AML-193 (cell line): ENCODE measurements at regions not wholly inside any gene's neighbourhood (a gene's known extent, or its start where the extent isn't known, plus 50 kb on each side); places are given as distances from the start of the nearest gene placed in this dataset.

Source experiments
- DNase-seq, 2 experiments: peaks; one replicate each; lab custom pipeline; 2025; lab: John Stamatoyannopoulos, UW

DNA sequence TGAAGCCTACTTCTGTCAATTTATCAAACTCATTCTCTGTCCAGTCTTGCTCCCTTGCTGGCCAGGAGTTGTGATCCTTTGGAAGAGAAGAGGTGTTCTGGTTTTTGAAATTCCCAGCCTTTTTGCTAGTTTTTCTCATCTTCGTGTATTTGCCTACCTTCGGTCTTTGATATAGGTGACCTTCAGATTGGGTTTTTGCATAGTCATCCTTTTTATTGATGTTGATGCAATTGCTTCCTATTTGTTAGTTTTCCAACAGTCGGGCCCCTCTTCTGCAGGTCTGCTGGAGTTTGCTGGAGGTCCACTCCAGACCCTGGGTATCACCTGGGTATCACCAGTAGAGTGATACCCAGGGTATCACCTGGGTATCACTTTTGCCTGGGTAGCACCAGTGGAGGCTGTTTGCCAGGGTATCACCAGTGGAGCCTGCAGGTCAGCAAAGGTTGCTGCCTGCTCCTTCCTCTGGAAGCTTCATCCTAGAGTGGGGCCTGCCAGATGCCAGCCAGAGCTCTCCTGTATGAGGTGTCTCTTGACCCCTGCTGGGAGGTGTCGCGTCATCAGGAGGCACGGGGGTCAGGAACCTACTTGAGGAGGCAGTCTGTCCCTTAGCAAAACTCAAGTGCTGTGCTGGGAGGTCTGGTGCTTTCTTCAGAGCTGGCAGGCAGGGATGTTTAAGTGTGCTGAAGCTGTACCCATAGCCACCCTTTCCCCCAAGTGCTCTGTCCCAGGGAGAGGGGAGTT lies 684.2 kb downstream of the PCDH18 start:
- DNase-seq: no peak

DNA sequence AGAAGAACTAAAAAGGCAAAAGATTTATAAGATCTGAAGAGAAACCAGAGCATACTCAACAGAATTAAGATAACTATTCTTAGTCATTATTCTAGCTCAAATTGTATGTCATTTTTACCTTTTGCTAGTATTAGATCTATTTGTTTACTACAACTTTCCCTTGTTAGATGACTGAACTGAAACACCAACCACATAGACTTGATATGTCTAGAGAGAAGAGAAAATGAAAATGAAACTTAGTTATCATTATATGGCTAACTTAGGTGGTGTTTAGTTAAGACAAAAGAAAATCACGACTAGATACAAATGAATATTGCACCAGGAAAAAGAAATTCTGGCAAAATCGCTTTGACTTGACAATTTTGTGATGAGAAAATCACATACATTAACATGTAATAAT lies 690.8 kb downstream of the PCDH18 start:
- DNase-seq: no peak

DNA sequence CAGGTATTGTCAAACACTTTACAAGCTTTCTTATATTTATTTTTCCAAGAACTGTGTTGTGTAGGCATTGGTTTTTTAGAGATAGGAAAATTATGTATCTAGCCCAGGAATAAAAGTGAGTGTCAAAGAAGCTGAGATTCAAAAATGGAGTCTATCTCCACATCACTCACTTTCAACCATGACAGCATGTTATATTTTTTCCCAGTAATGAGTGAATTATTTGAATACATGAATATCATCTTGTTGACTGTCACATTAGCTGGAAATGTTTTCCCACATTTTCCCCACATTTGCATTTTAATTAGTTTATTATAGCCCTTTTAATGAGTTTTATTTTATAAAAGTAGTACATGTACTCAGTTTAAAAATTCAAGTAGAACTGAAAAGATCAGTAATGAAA lies 693.7 kb downstream of the PCDH18 start:
- no peak for DNase-seq

DNA sequence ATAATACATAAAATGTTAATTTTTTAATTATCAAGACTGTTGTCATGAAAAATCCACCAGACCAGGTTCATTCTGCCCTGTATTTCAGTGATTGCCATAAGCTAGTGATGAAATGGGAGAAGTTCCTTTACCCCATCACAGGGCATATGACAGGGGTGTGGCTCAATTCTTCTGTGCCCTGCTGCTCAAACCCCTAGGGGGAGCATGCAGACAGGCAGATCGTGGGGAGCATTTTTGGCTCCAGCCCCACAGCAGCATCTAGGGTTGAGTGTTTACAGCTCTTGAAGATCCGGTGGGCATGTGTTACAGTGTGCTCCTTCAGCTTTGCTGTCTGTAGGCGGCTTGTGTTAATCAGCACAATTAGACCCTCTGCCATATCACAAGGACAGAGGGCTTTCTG lies 700.7 kb downstream of the PCDH18 start:
- peak; percentile 3 to 5 for DNase-seq

DNA sequence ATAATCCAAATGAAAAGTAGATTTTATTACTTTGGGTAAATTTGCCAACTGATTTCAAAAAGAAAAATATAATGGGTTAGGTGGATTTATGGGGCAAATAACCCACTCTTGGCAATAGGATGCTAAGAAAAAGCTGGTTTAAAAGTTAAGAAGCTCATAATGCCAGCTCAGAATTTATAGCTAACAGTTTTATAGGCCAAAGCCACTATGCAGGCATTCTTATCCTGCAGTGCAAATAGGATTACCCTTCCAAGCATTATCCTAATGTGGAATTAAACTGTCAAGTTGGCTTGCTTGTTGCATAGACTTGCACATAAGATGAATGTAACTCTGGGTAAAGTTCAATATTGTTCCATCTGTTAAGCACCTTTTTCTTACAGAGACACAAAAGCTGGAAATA lies 703.0 kb downstream of the PCDH18 start:
- no peak for DNase-seq

DNA sequence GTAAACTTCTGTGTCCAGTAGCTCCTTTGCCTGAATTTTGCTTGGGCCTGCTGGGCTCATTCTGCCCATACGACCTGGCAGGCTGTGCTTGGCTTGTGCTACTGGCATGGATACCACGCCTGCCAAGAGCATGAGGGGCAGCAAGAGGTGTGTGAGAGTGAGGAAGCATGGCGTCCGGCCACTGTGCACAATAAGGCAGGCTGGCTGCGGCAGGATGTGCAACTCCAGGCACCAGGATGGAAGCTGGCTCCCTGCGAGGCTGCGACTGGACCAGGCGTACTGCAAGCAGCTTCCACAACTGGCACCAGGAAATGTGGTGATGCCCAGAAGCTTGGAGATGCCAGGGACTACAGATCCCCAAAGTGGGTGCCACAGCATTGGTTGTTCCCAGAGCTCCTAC lies 709.3 kb downstream of the PCDH18 start:
- DNase-seq: no peak

DNA sequence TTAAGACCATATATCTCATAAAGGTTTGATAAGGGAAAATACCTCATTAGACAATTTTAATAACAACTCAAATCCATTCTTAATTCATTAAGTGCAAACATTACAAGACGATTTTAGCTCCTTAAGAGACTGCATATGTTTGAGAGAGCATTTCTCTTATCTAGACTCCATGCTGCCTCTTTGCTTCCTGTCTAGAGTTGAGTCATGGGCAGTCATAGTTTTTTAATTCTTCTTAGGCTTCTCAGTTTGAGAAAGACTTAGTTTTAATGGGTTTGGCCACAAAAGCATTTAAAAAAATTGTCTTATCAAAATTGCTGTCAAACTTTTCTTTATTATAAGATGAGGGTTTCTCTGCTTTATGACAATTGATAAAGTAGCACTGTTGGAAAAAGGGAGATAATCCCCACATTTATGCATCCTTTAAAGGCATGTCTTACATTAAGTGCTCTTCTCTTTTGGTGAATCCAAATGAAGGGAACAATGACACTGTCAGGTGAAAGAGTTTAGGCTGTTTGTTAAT lies 713.4 kb downstream of the PCDH18 start:
- DNase-seq: no peak

DNA sequence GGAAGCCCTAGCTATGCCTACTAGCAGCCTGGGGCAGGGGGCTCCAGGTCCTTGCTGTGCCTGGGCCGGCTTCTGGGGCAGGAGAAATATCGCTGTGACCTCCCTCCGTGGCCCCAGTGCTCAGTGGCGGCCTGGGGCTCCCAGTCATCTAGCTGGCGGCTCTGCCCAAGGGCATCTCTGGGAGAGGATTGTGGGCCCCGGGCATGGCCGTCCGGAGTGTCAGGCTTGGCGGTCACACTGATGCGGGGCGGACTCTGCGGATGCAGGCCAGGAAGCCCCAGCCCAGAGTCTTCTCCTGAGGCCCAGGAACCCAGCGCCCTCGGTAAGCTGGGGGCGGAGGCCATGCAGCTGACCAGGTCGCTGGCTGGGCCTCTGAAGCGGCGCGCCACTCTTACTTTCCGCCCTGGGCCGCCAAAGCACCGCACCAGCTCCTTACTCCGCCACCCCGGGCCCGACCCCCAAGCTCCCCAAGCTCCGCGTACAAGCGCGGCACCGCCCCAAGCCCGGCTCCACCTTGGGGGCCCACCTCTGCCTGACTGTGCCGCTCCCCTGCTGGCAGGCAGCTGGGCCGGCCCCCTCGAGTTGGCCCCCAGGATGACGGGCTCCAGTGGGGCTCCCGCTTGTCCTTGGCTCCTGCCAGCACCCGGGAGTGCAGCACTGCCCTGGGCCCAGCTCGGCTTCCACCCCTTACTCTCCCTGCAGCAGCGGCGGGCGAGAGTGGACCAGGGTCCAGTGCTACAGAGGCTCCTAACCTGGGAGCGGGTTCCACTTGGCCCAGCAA lies 720.0 kb downstream of the PCDH18 start:
- no peak for DNase-seq

DNA sequence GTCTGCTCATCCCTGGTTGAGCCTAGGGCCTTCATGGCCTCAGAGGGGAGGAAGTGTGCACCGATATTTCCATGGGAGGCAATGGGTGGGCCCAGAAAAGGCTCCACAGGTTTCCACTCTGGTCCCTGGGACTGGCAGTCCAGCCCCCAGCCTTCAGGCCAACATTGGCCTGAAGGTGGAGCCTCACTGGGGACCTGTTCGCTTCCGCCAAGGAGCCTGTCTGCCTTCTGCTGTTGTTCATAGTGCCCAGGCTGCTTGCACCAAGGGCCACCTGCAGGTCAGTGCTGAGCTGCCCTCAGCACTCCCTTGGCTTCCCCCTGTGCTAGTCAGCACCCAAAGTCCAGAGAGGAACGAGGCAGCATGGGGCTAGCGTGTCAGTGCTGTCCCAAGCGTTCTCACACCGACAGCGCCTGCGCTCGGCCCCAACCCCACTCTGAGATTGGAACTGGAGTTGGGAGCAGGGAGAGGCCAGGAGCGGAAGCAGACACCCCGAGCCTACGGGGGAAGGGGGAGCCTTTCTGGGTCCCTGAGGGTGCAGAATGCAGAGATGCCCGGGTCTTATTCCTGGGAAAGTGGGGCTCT lies 720.7 kb downstream of the PCDH18 start:
- no peak for DNase-seq

DNA sequence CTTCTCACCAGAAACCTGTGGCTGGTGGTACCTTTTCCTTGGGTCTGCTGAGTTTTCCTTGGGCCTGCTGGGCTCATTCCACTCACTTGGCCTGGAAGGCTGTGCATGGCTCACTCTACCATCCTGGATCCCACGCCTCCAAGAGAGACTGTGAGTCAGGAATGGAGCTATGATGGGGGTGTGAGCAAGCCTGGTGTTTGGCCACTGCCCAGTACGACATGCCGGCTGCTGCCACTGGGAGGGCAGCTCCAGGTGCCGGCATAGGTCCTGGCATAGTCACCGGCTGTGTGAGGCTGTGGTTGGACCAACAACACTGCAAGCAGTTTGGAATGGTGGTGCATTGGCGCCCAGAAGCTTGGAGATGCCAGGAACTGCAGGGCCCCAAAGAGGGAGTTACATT lies 721.7 kb downstream of the PCDH18 start:
- DNase-seq: no peak

DNA sequence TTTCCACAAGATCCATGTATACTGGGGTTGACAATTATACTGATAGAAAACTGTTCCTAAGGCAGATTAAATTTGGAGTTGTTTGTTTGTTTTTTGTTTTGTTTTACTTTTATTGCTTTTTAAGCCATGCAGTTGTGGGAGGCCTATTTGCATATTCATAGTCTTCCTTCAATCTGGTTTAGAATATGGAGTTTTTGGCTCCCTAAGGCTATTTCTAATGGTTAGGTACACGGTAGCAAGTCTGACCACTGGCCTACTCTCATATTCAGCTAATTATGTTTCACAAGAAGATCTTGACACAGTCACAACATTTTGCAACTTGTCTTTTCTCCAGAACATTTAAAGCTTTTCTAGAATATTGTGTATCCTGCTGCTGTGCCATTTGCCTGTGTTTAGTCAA lies 725.5 kb downstream of the PCDH18 start:
- DNase-seq: no peak

DNA sequence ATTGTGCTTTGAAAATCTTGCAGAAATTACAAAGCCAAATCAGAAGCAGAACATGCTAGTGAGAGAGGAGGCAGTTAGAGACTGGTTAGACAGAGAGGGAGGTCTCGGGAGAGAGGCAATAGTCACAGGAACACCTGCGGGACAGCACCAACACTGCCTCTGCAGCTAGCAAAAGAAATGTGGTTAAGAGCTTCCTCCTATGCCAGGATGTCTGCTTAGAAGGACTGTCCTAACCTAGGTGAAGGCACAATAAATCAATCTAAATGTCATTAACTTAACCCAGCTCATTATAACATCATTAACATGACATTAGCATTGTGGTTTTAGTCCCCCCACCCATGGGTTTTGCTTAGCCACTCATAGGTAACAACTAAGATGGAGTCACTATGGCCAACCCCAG lies 726.7 kb downstream of the PCDH18 start:
- DNase-seq: no peak

DNA sequence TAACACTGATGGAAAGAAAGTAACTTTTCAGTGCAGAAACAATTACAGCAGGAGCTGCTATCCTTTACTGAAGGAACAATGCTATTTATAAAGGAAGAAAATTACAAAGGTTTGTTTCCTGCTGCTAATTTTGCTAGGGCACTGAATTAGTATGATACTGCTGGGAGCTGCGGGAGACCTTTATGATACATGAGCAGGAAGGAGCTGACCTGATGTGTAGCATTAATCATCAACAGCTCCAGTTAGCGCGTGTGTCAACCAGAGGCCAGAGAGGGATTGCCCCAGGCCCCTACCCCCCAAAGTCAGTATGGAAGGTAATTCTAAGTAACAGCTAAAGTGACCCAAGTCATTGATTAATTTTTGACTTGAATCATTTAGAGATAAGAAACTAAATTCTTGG lies 728.9 kb downstream of the PCDH18 start:
- no peak for DNase-seq

DNA sequence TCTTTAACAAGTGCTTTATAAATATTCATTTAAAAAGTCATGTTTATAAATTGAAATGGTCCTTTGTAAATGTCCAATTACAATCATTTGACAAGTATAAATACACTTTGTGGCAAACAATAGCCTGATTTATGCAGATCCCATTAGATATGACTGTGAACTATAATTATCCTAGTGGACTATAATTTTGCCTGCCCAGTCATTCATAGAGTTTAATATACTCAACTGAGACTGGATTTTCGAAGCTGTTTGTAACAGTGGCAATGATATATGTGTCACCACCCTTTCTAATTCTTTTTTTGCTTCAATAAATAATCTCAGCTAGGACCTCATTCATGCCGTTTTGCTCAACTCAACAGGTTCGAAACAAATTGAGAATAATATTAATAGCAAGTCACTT lies 732.0 kb downstream of the PCDH18 start:
- DNase-seq: no peak

DNA sequence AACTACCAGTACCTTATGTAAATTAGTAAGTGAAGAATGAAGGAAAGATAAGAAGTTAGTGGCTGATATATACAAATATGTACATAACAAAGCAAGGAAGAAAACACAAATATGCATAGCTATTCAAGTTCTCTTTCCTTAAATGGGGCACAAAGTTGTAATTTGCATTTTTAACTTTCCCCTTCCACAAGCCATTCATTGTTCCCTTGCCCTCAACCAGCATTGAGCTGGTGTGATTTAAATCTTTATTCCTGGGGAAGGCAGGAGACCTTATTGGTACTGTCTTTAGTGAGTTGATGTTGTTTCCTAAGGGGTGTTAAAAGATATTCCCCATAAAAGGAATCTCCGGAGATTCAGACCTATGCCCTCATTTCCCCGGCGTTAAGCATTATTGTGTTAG lies 735.3 kb downstream of the PCDH18 start:
- no peak for DNase-seq

DNA sequence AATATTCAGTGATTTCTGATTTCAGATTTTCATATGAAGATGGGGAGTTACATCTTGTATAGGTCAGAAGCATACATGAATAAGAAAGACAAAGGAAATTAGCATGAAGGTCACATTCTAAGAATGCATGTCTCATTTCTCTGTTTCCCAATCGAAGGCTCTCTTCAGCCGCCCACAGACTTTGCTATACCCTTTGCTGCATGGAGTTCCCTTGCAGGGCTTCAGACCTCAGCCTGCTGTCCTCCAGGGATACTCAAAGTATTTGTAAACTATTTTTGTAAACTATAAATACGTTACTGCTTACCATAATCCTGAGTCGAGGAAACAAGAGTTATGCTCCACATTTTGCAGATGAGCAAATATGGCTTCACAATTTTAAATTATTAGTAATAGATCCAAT lies 738.4 kb downstream of the PCDH18 start:
- DNase-seq: no peak

DNA sequence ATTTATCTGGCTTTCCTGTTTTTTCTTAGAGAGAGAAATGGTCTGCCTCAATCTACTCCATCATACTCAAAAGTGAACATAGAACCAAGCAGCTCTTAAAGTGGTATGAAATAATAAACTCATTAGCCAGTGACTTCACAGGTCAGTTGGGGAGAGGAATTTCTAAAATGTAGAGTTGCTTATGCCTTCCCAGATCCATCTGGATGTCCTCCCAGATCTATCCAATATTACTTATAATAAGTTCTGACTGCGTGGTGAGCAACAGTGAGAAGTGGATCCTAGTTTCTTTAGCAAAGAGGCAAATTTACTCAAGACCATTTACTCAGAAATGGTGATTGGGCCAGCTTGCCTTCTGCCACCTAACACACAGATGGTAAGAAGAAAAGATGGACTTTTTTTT lies 748.0 kb downstream of the PCDH18 start:
- no peak for DNase-seq

DNA sequence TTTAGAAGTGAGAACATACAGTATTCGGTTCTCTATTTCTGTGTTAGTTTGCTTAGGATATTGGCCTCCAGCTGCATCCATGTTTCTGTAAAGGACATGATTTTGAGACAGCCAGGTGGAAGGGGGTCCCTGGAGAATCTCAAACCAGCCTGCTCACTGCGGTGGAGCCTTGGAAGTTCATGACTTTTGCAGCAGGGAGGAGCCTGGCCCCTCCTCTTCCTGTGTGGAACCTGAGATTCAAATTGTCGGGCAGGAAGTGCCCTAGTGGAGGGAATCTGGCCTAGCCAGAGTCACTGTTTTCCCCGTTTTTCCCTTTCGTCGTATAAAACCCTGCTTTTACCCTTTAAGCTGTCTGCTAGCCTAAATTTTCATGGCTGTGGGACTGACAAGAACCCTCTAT lies 762.6 kb downstream of the PCDH18 start:
- DNase-seq: no peak

DNA sequence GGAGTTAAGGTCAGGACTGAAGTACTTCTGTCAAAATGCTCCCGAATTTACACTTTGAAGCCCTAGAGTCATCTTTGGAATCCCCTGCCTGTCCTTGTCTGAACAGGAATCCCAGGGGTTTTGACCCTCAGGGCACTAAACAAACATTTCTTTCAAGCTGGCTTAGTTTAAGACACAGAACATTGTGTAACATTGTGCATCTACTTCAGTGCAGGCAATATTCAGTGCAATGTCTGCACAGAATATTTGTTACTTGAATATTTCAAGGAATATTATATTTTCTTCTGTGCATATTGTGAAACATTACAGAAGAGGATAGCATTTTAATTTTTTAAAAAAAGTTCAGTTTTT lies 763.4 kb downstream of the PCDH18 start:
- no peak for DNase-seq

DNA sequence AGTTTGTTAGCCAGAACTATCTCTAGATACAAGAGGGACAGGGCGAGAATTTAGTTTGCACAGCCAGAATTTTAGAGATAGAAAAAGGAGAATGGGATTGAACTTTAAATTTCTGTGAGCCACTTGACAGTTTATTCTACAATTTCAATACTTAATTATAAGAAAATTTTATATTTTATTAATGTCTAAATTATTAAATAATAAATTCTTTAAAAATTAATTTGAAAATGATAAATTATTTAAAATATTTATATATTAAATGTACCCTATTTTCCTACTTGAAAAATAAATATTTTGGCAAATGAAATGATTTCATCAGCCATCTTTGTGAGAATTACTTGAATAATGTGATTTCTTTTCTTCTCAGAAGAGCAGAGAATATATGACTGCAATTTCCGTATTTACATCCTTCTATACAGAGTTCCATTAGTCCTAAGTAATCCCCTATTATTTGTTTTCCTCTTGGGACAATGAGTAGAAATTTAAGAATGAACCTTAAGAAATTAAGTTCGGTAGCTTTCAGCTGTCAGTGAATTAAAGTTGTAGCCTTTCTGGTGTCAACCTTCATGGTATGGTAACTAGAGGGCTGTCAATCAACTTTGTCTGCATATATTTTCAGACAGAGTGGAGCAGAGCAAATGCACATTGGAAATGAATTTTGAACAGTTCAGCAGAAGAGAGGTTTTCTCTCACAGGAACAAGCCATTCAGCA lies 763.9 kb downstream of the PCDH18 start:
- DNase-seq: no peak

DNA sequence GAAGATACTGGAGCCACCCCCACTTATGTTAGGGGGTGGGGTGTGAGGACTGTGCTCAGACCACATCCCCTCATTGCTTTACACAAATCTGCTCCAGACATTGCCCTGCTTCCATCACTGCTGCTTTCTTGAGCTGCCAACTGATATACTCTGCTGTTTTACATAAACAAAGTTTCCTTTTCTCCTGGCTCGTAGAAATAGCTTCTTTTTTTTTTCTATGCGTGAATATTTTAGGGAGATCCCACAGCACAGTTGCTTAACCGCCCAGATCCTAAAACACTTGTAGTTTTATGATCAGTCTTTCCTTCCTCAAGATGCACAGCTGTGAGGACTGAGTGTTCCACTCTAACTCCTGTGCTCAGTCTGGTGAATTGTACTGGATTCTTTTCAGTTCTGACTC lies 768.4 kb downstream of the PCDH18 start:
- DNase-seq: no peak

DNA sequence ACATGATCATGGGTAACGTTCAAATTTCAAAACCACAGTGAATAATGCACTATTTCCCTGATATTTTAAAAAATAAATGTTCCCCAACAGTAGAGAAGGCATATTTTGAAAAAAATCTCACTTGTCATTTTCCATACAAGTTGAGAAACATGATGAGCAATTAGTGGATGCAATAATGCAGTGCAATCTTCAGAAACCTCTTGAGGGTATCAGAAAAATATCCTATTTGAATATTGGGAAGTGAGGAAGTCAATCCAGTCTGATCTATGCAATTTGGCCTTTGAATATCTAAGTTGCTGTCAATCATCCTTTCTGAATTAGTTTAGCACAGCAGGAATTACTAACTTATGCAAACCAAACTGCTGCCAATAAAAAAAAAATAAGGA lies 776.8 kb downstream of the PCDH18 start:
- DNase-seq: no peak
